Testis (tissue), 2 donors: ENCODE measurements at regions not wholly inside any gene's neighbourhood (a gene's known extent, or its start where the extent isn't known, plus 50 kb on each side); places are given as distances from the start of the nearest gene placed in this dataset.
"Not testable (repeated sequence)": the region's sequence is repeated elsewhere in the genome, so short reads cannot be mapped to it uniquely, and the experiment has no call there.

ENCODE experiments used
- DNase-seq: peaks from one replicate; pipeline ENCODE4 v3.0.0-alpha.2; 2019
- H3K27ac ChIP-seq, 2 donors: fragments of 200-600 bp; sonication (generic); one replicate each; pipeline ENCODE4 v1.5.1; 2019
- H3K27me3 ChIP-seq: fragments of 200-600 bp; sonication (generic); one replicate; pipeline ENCODE4 v1.5.1; 2019
- H3K36me3 ChIP-seq: fragments of 200-600 bp; sonication (generic); one replicate; pipeline ENCODE4 v1.5.1; 2017; ENCODE audit warnings: low read depth; ENCODE audit errors: missing control alignments
- H3K4me1 ChIP-seq: fragments of 200-600 bp; sonication (generic); one replicate; pipeline ENCODE4 v1.5.1; 2019
- H3K4me3 ChIP-seq, 2 donors: fragments of 200-600 bp; sonication (generic); one replicate each; pipeline ENCODE4 v1.5.1; 2017 to 2019
- H3K9me3 ChIP-seq: fragments of 200-600 bp; sonication (generic); one replicate; pipeline ENCODE4 v1.5.1; 2017
- CTCF ChIP-seq, 3 experiments: fragments of 450-650 bp in 2 of 3; fragments of 200-600 bp in 1 of 3; sonication (generic) in 1 of 3; IDR thresholded peaks; one replicate each; pipeline ENCODE4 v1.5.1; 2016 to 2019; ENCODE audit warnings: antibody characterized with exemption in 3 of 3, mild to moderate bottlenecking in 2 of 3, moderate library complexity in 1 of 3
- POLR2A ChIP-seq: fragments of 450-650 bp; IDR thresholded peaks from one replicate; pipeline ENCODE4 v1.6.1; 2017; ENCODE audit warnings: antibody characterized with exemption, mild to moderate bottlenecking, moderate library complexity
- WGBS, 2 donors: methylation state at CpG; one replicate each; pipeline ENCODE4 v1.1.5; 2018; 5-methylcytosine and 5-hydroxymethylcytosine counted together
- intact Hi-C: fragments of 100-400 bp; cut with DNase I; formaldehyde crosslinking; loops from one replicate; pipeline ENCODE4 v1.15.1; 2023; ENCODE audit warnings: low total_unique reads

DNA sequence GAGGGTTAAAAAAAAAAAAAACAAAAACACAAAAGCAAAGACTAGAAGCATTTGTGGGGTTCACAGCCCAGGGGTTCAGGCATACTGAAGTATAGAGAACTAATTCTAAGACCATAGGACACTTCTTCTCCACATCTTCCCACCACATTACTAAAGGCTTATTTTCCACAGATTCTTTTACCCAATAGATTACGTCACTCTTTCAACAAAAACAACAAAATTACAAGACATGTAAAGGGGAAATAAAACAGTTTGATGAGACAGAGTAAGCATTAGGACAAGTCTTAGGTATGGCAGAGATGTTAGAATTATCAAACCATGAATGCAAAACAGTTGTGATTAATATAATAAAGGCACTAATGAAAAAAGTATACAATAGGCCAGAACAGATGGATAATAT is 2013.7 kb downstream of the MRPL39 start:
- 81 to 87% methylated on average over 1 of the region's 1 CpG for WGBS, 2 donors
- Histone ChIP-seq H3K9me3 (no peaks in the 10 kb centered on the region), H3K4me3 (no peak overlapping the region), H3K36me3 (no peaks in the 10 kb centered on the region), H3K27me3 (no peaks in the 10 kb centered on the region), H3K4me1 (no peaks in the 10 kb centered on the region), H3K27ac (no peak overlapping the region)
- no peak for DNase-seq
- intact Hi-C loops, result no loop called here
- no peak for TF ChIP-seq CTCF (IDR thresholded peaks at IDR 0.05)
- no peak for TF ChIP-seq POLR2A

DNA sequence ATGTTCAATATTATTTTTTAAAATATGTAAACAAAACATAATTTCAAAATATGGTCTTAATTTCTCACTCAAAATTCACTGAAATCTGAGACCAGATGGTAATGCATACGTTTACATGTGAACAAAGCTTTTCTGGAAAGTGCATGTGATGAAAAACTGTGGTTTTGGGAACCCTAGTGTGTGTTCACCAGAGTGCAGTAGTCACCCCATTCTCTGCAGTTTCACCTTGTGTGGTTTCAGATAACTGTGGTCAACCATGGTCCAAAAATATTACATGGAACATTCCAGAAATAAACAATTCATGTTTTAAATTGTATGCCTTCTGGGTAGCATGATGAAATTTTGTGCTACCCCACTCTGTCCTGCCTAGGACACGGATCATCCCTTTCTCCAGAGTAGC is 2021.9 kb downstream of the MRPL39 start:
- no peak for TF ChIP-seq POLR2A
- TF ChIP-seq CTCF (IDR thresholded peaks at IDR 0.05), result no peak
- 73 to 85% methylated on average over 2 of the region's 2 CpGs for WGBS, 2 donors
- Histone ChIP-seq H3K27ac (no peak overlapping the region), H3K9me3 (no peaks in the 10 kb centered on the region), H3K36me3 (no peaks in the 10 kb centered on the region), H3K27me3 (no peaks in the 10 kb centered on the region), H3K4me1 (no peaks in the 10 kb centered on the region), H3K4me3 (no peak overlapping the region)
- DNase-seq, result no peak
- intact Hi-C loops, result no loop called here

DNA sequence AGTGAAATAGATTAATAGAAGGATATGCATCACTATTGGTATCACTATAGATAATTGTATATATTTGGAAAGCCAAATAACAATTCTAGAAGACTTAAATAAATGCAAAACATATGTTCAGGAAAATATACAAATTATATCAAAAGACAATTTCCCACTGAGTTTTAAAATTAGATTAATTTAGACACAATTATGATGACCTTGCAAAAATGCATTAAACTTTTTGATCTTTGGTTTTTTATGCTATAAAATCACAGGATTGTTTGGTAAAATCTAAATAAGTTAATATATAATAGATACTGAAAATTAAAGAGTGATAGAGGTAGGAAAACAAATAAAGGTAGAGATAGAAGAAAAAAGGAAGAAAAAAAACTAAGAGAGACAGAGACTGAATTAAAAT is 2027.7 kb downstream of the MRPL39 start:
- no peak overlapping the region for H3K27ac ChIP-seq
- TF ChIP-seq POLR2A, result no peak
- no peak for TF ChIP-seq CTCF (IDR thresholded peaks at IDR 0.05)

GRCh38 chr21:23578027-23578426 is 2029.3 kb downstream of the MRPL39 start:
- no peak for TF ChIP-seq CTCF (IDR thresholded peaks at IDR 0.05)
- no peak for TF ChIP-seq POLR2A
- H3K4me3 ChIP-seq, result no peak overlapping the region
- H3K9me3 ChIP-seq, result no peaks in the 10 kb centered on the region
- H3K27ac ChIP-seq, result no peak overlapping the region
- 74 to 90% methylated on average over 1 of the region's 1 CpG for WGBS, 2 donors
- no peak for DNase-seq
- no peaks in the 10 kb centered on the region for H3K4me1 ChIP-seq
- intact Hi-C loops, result no loop called here
- no peaks in the 10 kb centered on the region for H3K27me3 ChIP-seq
- no peaks in the 10 kb centered on the region for H3K36me3 ChIP-seq

More for the DNA sequence above, 2027.7 kb downstream of the MRPL39 start:
- no peaks in the 10 kb centered on the region for H3K4me1 ChIP-seq
- H3K4me3 ChIP-seq, result no peak overlapping the region
- intact Hi-C loops, result no loop called here
- H3K27me3 ChIP-seq, result no peaks in the 10 kb centered on the region
- H3K36me3 ChIP-seq, result no peaks in the 10 kb centered on the region
- no peak for DNase-seq
- H3K9me3 ChIP-seq, result no peaks in the 10 kb centered on the region

DNA sequence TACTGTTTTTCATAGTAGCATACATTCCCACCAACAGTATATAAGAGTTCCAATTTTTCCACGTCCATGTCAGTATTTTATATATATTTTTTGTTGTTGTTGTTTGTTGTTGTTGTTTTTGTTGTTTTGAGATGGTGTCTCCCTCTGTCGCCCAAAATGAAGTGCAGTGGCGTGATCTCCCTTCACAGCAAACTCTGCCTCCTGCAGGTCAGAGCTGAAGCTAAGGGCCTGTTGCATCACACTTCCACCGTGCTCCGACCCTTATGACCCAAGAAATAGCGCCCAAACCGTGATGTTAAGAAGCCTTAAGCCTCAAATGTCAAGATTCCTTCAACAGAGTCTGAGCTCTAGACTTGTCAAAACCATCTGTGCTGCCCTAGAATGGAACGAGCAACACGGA is 2032.3 kb downstream of the MRPL39 start:
- H3K36me3 ChIP-seq, result no peaks in the 10 kb centered on the region
- intact Hi-C loops, result no loop called here
- H3K4me3 ChIP-seq, result no peak overlapping the region
- WGBS, 2 donors, result 49 to 73% methylated on average over 9 of the region's 9 CpGs
- no peaks in the 10 kb centered on the region for H3K4me1 ChIP-seq
- TF ChIP-seq POLR2A (no peak), CTCF (IDR thresholded peaks at IDR 0.05) (no peak)
- no peaks in the 10 kb centered on the region for H3K27me3 ChIP-seq
- H3K9me3 ChIP-seq, result no peaks in the 10 kb centered on the region
- H3K27ac ChIP-seq, result no peak overlapping the region
- DNase-seq, result no peak

DNA sequence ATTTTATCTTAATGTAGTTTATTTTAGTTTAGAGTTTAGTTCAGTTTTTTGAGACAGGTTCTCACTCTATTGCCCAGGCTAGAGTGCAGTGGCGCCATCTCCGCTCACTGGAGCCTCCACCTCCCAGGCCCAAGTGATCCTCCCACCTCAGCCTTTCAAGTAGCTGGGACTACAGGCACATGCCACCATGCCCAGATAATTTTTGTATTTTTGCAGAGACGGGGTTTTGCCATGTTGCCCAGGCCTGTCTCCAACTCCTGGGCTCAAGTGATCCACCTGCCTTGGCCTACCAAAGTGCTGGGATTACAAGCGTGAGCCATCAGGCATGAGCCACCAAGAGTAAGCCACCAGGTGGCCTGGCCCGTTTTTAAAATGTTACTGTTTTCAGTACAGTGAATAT is 2058.4 kb downstream of the MRPL39 start:
- H3K4me1 ChIP-seq, intact Hi-C loops, H3K4me3 ChIP-seq, H3K9me3 ChIP-seq, DNase-seq, H3K27me3 ChIP-seq, H3K27ac ChIP-seq, H3K36me3 ChIP-seq: not testable (repeated sequence)
- 93 to 98% methylated on average over 5 of the region's 5 CpGs for WGBS, 2 donors
